Lower lobe of right lung (tissue), 2 donors: ENCODE measurements at regions not wholly inside any gene's neighbourhood (a gene's known extent, or its start where the extent isn't known, plus 50 kb on each side); places are given as distances from the start of the nearest gene placed in this dataset.

ENCODE experiments used
- ATAC-seq, 2 donors: fragments of 200-7000 bp; cut with Tn5 transposase; one replicate each; pipeline ENCODE4 v1.9.1; 2020 to 2022; ENCODE audit warnings: mild to moderate bottlenecking in 2 of 2, moderate library complexity in 2 of 2
- DNase-seq: peaks from one replicate; pipeline ENCODE4 v3.0.0-alpha.2; 2020
- H3K27ac ChIP-seq: fragments of 200-600 bp; one replicate; pipeline ENCODE4 v1.8.0; 2022
- H3K27me3 ChIP-seq: fragments of 200-600 bp; one replicate; pipeline ENCODE4 v1.8.0; 2022; ENCODE audit warnings: low read depth
- H3K36me3 ChIP-seq: fragments of 200-600 bp; one replicate; pipeline ENCODE4 v1.8.0; 2022; ENCODE audit warnings: mild to moderate bottlenecking
- H3K4me1 ChIP-seq: fragments of 200-600 bp; one replicate; pipeline ENCODE4 v1.8.0; 2022
- H3K4me3 ChIP-seq: fragments of 200-600 bp; one replicate; pipeline ENCODE4 v1.8.0; 2022; ENCODE audit warnings: mild to moderate bottlenecking
- H3K9me3 ChIP-seq: fragments of 200-600 bp; one replicate; pipeline ENCODE4 v1.8.0; 2022
- intact Hi-C: fragments of 100-400 bp; cut with DNase I; formaldehyde crosslinking; loops from one replicate; pipeline ENCODE4 v1.11.0; 2022
- TF ChIP-seq, protein P1 (sequence below): fragments of 200-600 bp; IDR thresholded peaks from one replicate; pipeline ENCODE4 v1.8.0; 2022; ENCODE audit warnings: antibody characterized with exemption, mild to moderate bottlenecking
- donor health status: DM: no; HTN: yes; CAD: no; lungs with severe emphysema.

DNA sequence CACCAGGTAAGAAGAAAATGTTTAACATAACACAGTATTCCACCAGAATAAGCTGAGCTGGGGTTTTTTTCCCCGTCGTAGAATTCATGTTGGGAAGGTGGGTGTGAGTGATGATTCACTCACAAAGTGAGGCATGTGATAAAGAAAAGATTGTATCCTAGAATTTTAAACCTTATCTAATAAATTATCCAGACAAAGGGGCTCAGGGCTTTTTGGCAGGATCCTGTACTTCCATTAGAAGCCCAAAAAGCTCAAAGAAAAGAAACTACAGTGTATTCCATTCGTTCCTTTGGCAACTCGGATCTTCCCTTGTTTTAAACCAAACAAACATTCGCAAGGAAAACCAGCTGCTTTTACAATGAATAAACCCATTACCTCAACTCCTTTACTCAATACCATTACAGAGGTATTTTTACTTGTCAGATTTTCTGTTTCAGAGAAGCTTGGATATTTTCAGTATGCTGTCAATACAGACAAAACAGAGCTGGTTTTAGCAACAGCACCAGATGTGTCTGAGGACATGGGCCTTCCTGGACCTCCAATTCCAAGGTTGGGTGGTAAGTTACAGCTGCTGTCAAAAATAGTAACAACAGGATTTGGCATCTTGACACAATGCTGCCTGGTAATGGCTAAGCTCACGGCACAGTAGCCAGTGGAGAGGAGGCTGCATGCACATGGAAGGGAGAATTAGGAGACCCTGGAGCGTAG, 159.9 kb upstream of the RUNX1 start:
- no peak overlapping the region for H3K27ac ChIP-seq
- ATAC-seq (no peak), DNase-seq (no peak)

DNA sequence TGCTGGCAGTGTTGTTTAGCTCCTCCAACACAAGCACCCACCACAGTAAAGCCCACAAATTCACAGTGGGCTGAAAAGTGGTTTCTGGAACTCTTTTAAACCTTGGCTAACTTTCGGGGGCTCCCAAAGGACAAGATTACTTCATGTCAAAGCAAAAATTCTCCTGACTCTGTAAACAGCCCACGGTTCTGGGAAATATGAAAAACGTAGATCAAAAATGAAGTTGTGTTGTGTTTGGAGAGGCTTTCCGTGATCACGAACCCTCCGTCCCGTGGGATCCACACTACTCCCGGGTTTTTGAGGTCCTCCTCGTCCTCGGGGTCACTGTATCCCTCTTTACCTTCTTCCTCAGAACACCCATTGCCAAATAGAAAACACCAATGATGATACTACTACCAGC, 159.0 kb upstream of the RUNX1 start:
- ATAC-seq, result no peak
- TF ChIP-seq, protein P1, sequence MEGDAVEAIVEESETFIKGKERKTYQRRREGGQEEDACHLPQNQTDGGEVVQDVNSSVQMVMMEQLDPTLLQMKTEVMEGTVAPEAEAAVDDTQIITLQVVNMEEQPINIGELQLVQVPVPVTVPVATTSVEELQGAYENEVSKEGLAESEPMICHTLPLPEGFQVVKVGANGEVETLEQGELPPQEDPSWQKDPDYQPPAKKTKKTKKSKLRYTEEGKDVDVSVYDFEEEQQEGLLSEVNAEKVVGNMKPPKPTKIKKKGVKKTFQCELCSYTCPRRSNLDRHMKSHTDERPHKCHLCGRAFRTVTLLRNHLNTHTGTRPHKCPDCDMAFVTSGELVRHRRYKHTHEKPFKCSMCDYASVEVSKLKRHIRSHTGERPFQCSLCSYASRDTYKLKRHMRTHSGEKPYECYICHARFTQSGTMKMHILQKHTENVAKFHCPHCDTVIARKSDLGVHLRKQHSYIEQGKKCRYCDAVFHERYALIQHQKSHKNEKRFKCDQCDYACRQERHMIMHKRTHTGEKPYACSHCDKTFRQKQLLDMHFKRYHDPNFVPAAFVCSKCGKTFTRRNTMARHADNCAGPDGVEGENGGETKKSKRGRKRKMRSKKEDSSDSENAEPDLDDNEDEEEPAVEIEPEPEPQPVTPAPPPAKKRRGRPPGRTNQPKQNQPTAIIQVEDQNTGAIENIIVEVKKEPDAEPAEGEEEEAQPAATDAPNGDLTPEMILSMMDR, result no peak
- intact Hi-C loops, result no loop called here
- H3K36me3 ChIP-seq, result no peaks in the 10 kb centered on the region
- no peak for DNase-seq
- H3K4me1 ChIP-seq, result peaks cover 8% of the 10 kb centered on the region
- no peaks in the 10 kb centered on the region for H3K9me3 ChIP-seq
- no peaks in the 10 kb centered on the region for H3K27me3 ChIP-seq
- H3K27ac ChIP-seq, result no peak overlapping the region
- H3K4me3 ChIP-seq, result no peak overlapping the region

More for the DNA sequence above, 159.9 kb upstream of the RUNX1 start:
- Histone ChIP-seq H3K27me3 (no peaks in the 10 kb centered on the region), H3K4me1 (peaks cover 8% of the 10 kb centered on the region), H3K9me3 (no peaks in the 10 kb centered on the region), H3K36me3 (no peaks in the 10 kb centered on the region), H3K4me3 (no peak overlapping the region)
- TF ChIP-seq, protein P1, result no peak
- intact Hi-C loops, result no loop called here

DNA sequence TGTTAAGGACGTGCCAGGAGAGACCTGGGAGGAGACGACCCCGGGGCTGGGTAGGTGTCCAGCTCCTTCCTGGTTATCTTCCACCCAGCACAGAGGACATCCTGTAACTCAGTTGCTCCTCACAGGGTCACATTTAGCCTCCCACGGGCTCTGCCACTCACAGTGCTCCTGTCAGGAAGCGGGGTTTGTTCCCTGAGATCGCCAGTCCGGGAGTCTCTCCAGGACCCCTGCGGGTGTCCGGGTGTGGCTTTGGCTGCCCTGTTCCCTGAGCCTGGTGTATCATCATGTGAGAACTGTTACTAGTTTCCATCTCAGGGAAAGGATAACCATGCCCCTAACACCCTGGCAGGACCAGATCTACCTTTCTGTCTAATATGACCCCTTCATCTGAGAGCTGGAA, 158.2 kb upstream of the RUNX1 start:
- intact Hi-C loops, result no loop called here
- no peak overlapping the region for H3K4me3 ChIP-seq
- no peak for ATAC-seq

DNA sequence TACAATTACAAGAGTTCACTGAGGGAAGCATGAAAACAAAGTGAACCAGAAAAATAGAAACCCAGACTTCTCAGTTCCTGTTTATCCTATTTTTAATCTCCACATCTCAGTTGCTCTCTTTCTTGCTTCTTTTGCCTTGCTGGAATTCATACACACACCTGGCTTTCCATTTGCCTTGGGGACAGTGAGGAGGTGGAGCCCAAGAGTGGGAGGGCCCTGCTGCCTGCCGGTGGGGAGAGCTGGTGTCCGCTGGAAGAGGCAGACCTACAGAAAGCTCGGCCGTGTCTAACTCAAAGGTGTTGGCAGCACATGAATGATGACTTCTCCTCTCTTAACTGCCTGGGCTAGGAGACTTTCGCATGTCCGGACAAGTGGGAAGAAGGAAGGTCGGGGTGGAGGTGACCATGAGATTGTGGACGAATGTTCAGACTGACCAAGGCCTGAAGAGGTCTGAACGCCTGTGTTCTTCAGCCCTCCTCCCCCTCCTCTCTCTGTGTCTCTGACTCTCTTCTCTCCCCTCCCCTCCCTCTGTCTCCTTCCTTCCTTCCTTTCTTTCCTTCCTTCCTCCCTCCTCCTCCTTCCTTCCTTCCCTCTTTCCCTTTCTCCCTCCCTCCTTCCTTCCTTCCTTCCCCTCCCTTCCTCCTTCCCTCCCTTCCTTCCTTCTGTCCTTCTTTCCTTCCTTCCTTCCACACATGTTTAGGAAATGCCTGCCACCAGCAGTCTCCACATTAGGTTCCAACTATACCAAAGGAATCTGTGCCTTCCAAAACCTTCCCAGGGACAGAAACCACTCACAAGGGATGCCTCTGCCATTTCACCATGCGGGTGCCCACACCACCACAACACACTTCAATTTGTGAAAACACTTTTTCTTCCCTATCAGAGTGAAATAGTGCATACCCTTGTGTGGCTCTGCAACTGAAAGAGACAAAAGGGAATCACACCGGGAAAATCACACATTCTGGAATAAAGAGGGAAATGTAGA, 157.3 kb upstream of the RUNX1 start:
- Histone ChIP-seq H3K27ac (peak overlapping the region; percentile 34), H3K27me3 (no peaks in the 10 kb centered on the region), H3K9me3 (no peaks in the 10 kb centered on the region), H3K36me3 (no peaks in the 10 kb centered on the region), H3K4me3 (no peak overlapping the region), H3K4me1 (peaks cover 8% of the 10 kb centered on the region)
- DNase-seq (no peak), ATAC-seq (peak; percentile 22 to 38)
- TF ChIP-seq, protein P1, result no peak
- intact Hi-C loops, result no loop called here

More for the DNA sequence above, 158.2 kb upstream of the RUNX1 start:
- DNase-seq, result no peak
- Histone ChIP-seq H3K4me1 (peaks cover 8% of the 10 kb centered on the region), H3K36me3 (no peaks in the 10 kb centered on the region), H3K27ac (peak overlapping the region; percentile 13), H3K27me3 (no peaks in the 10 kb centered on the region), H3K9me3 (no peaks in the 10 kb centered on the region)
- TF ChIP-seq, protein P1, result no peak

DNA sequence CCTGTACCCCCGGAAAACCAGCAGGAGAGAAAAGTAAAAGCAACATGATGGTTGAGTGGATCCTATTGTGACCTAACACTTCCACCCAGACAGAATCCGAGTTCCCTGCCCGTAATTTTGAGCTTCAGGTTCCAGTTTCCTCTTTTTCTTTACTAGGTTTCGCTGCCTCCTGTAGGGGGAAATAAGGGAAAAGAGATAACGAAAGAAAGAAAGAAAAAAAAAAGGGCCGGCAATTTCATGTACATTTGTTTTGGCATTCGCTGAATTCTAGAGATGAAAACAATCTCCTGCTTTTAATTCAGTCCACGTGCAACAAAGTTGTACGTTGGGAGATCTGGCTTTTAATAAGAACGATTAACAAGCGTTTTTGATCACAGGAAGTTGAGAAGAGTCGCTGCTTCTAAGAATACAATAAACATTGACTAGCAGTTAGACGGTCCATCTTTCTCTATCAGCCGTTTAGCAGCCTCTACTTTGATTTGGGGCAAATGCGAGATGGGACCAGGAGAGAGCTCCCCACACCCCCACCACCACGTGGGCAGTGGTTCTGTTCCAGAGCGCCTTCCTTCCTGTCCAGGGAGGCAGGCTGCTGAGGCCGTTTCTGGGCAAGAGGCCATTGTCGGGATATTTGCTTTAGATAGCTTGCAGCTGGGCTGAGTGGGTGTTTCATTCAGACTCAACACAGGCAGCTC, 155.9 kb upstream of the RUNX1 start:
- DNase-seq, result peak; percentile 71
- peak; percentile 82 to 83 for ATAC-seq
- Histone ChIP-seq H3K27me3 (no peaks in the 10 kb centered on the region), H3K4me1 (peaks cover 8% of the 10 kb centered on the region), H3K9me3 (no peaks in the 10 kb centered on the region), H3K27ac (peak overlapping the region; percentile 58), H3K4me3 (peak overlapping the region; percentile 39), H3K36me3 (no peaks in the 10 kb centered on the region)
- TF ChIP-seq, protein P1, result peak; percentile 5
- intact Hi-C loops, result no loop called here
